GM18868 (cell line): ENCODE measurements at regions not wholly inside any gene's neighbourhood (a gene's known extent, or its start where the extent isn't known, plus 50 kb on each side); places are given as distances from the start of the nearest gene placed in this dataset.
A peak's percentile ranks its signal among the peaks of the same experiment; 100 is the strongest.

Experiments
- ATAC-seq: cut with Tn5 transposase; IDR thresholded peaks from one replicate; pipeline ENCODE4 v1.9.1; 2021; ENCODE audit warnings: mild to moderate bottlenecking, moderate library complexity; ENCODE audit not compliant: unreplicated experiment

- ATAC-seq, result no peak
Observed at GRCh38 chr16:51630076-51630475, 479.0 kb upstream of the SALL1 start.

GRCh38 chr16:51629576-51629975 is 478.5 kb upstream of the SALL1 start:
- no peak for ATAC-seq

DNA sequence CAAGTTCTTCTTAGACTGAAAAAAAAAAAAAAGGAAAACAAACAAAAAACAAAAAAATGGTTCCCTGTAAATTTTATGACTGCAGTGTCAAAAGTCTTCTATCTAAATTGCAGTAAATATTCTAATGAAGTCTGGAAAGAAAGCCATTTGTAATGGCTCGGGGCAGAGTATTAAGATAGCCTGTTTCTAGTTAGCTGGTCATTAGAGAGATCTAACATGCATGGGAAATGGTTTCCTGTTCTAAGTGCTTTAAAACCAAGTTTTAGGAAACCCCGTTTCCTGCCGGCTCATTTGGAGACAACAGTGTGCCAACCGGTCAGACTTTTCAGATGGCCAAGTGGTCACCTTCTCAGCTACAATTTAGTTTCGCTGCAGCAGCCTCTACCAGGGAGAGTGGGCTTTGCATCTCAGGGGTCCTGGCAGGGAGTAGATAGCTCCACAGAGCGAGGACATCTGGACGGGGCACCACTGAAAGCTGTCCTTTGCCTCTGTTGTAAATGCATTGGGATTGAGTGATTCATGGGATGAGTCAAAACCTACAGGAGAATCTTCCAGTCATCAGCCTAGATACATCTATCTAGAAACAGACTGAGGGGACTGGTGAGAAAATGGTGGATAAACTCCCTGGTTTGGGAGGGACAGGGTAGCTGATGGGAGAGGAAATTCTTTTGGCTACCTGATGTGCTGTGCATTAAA is 473.2 kb upstream of the SALL1 start:
- ATAC-seq, result no peak

- no peak for ATAC-seq
Observed at GRCh38 chr16:51621610-51622009, 470.5 kb upstream of the SALL1 start.

DNA sequence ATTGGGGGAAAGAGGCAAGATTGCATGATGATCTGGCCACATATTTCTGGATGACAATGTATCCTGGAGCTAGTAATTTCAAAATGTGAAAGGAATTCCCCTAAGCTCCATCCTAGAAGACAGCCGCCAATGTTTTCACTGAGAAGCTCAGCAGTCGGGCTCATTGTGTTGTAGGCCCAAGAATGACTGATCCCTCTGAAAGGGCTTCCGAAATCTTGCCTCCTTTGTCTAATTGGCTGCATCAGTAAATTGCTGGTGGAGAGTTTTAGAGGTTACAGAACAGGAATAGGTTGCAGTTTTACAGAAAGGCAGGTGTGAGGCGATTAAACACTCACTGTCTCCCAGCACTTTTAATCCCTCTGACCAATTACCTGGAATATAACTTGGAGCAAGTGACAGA is 464.1 kb upstream of the SALL1 start:
- no peak for ATAC-seq

GRCh38 chr16:51607201-51607651 is 456.2 kb upstream of the SALL1 start:
- no peak for ATAC-seq

DNA sequence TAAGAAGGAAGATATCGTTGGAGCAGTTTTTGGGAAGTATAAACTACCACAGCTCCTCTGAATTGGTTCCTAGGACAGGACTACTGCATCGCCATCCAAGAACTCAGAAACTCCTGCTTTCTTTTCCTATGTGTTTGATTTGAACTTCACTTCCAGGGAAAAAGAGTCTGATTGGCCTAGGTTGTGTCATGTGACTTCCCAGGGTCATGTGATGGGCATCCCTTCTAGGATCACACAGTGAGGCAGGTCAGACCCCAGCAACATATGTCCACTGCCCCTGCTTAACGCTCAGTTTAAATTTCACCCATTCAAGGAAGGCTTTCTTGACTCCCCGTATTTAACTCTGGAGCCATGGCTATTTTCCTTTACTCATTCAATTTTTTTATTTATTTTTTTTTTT is 445.2 kb upstream of the SALL1 start:
- ATAC-seq, result no peak

DNA sequence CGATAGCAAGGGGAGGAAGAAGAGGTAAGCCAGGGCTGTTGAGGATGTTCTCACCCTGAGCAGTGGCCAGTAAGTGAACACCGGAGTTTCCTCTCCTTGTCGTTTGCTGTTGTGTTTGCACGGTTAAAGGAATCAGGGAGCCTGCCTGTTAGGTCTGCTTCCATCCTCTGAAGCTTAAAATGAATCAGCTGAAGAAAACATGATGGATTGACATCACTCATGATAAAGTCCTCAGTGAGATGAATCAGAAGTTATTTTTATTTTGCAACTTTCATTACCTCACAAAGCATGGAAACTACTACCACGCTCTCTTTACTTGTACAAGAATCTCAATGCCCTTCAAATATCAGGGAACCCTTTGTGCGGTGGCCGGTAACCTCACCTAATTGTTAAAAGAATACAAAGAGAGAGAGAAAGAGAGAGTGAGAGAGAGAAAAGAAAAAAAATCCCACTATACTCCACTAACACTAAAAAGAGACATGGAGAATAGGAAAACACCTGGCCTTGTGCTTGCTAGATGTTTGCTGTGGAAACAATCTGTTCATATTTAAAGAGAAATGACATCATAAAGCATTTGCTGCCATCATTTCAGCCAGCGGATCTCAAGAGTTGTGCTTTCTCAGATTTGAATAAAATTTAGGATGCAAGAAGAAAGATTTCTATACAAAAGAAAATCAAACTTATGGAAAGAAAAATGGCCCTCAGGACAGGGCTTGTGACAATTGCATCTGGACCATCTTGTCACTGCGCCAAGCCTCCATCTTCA is 441.6 kb upstream of the SALL1 start:
- no peak for ATAC-seq

- ATAC-seq, result no peak
Observed at GRCh38 chr16:51592001-51592501, 441.0 kb upstream of the SALL1 start.

DNA sequence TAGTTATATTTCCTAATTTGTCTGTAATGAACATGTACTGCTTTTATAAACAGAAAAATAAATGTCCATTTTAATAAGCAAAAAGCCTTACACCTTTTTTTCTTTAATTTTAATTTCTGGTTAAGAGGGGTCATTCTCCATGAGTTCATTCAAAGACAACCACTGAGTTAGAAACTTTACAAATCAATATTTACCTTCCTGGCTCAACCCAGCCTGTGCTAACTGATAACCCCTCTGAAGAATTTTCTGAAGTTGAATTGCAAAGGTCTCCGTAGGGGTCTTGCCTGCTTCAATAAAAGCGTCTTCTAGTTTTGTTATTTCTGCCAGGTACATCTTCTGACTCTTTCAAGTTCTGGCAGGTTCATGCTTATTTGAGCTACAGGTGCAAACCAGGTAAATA is 440.4 kb upstream of the SALL1 start:
- no peak for ATAC-seq

- no peak for ATAC-seq
Observed at GRCh38 chr16:51579652-51580360, 428.7 kb upstream of the SALL1 start.

DNA sequence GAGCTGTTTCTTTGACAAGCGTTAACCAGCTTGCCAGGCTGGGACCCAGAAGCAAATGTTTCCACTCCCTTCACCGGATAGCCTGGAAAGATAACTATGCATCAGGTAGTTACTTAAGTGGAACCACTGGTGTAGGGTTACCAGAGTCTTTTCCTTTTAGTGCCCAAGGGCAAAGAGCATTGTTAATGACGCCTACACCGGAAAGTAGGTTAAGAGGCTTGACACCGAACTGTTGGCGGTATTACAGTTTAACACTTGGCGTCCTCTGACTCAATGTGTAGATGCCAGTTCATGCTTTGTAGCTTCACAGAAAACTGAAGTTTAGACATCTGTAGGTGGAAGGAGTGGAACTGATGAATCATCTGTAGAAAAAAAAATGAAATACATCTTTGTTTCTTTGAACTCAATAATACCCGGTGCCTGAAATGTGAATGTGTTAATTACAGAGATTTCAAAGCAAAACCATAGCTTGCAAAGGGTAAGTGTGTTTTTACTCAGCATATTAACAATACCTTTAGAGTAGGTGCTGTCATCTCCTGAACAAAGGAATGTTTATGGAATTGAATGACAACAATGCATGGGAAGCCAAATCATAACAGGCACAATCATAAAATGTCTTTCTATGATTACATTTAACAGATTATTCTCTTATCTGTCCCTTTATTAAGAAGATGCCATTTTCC is 426.7 kb upstream of the SALL1 start:
- ATAC-seq, result no peak

GRCh38 chr16:51576498-51577195 is 425.6 kb upstream of the SALL1 start:
- no peak for ATAC-seq

- no peak for ATAC-seq
Observed at GRCh38 chr16:51573191-51573590, 422.1 kb upstream of the SALL1 start.

DNA sequence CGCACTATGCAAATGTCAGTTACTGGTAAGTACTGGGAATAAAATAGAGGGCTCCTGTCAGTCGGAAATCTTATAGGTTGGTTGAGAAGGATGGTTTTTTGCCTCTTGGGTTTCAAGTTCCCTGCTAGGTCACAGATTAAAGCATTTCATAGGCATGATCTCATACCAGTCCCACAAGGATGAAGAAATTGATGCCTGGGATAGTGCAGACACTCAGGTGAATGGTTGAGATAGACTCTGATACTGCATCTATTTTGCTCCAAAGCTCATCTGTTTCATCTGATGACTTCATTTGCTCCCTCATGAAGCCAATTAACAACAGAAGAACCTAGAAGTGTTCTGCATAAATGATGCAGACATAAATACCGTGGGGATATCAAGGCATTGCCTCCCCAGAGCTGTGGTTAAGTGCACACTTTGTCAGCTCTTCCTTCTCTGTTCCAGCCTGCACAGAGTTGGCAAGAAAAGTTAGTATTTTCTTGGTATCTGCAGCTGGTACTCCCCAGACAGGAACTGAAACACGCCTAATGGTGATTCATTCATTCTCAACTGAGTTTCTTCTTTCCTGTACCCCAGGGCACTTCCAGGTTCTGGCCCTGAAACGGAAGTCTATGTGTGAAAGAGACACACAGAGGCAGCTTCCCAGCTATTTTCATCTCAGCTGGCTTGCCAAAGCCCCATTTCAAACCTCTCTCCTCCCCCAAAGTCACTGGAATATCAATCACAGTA is 418.3 kb upstream of the SALL1 start:
- peak; percentile 79 for ATAC-seq

- no peak for ATAC-seq
Observed at GRCh38 chr16:51567911-51568310, 416.8 kb upstream of the SALL1 start.

DNA sequence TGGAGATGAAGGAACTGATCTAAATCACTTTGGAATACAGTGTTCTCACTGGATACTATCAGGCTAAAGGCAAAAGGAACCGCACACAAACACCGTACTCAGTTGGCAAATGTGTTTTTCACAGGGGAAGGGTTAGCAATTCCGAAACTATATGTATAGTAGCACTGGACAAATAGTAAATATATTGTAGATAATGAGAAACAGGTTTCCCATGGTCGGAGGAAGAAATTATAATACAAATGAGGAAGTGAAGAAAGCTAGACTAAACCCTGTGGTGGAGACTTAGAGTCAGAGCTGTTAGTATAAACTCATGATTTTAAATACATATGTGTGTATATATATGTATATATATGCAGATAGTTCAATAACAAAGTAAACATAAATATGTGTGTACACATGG is 414.1 kb upstream of the SALL1 start:
- ATAC-seq, result peak; percentile 68

DNA sequence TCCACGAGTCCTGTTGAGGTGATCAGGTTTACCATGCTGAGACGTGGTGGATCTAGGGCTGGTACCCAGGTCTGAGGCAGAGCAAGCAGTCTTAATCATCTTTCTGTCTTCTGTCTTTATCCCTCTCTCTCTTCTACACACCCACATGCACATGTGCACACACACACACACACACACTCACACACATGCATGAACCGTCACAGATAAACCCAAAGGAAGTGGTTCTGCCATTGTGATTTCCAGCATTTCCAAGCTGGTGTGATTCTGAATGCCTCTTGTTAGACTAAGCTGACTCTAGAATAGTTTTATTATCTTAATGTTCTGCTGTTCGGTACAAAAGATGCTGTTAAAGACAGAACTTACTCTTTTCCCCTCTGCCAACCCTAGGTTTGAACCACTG is 411.8 kb upstream of the SALL1 start:
- no peak for ATAC-seq

- no peak for ATAC-seq
Observed at GRCh38 chr16:51559901-51560300, 408.8 kb upstream of the SALL1 start.

GRCh38 chr16:51557670-51558069 is 406.6 kb upstream of the SALL1 start:
- ATAC-seq, result no peak
